ENCODE measurements at regions not wholly inside any gene's neighbourhood (a gene's known extent, or its start where the extent isn't known, plus 50 kb on each side); places are given as distances from the start of the nearest gene placed in this dataset.
"Not testable (repeated sequence)": the region's sequence is repeated elsewhere in the genome, so short reads cannot be mapped to it uniquely, and the experiment has no call there.

DNA sequence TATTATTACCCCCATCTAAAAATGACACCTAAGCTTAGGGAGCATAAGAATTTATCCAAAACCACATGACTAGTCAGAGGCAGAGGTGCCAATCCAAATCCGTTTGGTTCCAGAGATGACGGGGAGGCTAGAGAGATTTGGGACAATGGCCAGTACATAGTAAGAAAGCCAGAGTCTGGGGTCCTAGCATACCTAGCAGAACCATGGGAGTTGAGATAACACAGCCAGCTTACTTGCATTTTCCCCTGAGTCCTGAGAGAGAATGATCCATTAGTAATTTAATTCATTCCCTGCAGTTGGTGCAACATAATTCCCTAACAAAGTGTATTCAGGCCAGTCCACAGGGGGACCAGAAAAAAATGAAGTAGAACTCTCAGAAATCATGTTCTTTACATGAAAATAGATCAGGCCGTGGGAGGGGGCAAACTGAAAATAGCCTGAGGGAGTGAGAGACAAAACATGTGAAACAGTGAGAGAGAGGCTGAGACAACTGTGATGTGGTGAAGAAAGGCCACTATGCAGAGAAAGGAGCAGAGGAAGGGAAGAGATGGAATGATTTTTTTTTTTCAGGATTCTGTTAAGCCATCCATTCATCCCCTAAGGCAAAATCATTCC is 243.3 kb downstream of the BRINP2 start:
- H3K4ac ChIP-seq (ENCODE audit: low read depth in 1 of 2, low read length in 2 of 2) = no peak overlapping the region
- H2BK12ac ChIP-seq (ENCODE audit: low read length in 2 of 2) = no peak overlapping the region
- no peak overlapping the region for H3K18ac ChIP-seq (ENCODE audit: low read depth in 1 of 2, low read length in 2 of 2)
- no peaks in the 10 kb centered on the region for H3K4me1 ChIP-seq (ENCODE audit: control insufficient read depth, insufficient read depth, low read depth, low read length)
- H2AK5ac ChIP-seq (ENCODE audit: low read length, severe bottlenecking) = no peak overlapping the region
- no peak overlapping the region for H2AFZ ChIP-seq (ENCODE audit: low read depth, low read length)
- DNase-seq = no peak
- no peak overlapping the region for H2BK120ac ChIP-seq (ENCODE audit: low read depth, low read length)
- peaks cover 0 to 59% of the 10 kb centered on the region in 2 experiments for H3K27me3 ChIP-seq (ENCODE audit: control insufficient read depth in 1 of 2, insufficient read depth in 1 of 2, low read length in 2 of 2)
- H3K27ac ChIP-seq (ENCODE audit: low read length, poor library complexity, severe bottlenecking) = no peak overlapping the region
- H3K79me1 ChIP-seq (replicated peaks; ENCODE audit: low read length, poor library complexity, severe bottlenecking) = no peaks in the 10 kb centered on the region
- no peak overlapping the region for H3K4me3 ChIP-seq (ENCODE audit: insufficient read depth in 1 of 2, low read depth in 1 of 2, low read length in 2 of 2)
- WGBS = 58% methylated on average over 3 of the region's 3 CpGs
- no peak overlapping the region for H3K4me2 ChIP-seq (ENCODE audit: low read length, poor library complexity, severe bottlenecking)
- no peak overlapping the region for H2BK5ac ChIP-seq (ENCODE audit: low read depth, low read length, poor library complexity, severe bottlenecking)
- no peak overlapping the region for H3K14ac ChIP-seq (ENCODE audit: low read length in 2 of 2)
- H3K36me3 ChIP-seq (ENCODE audit: control insufficient read depth in 1 of 2, insufficient read depth in 2 of 2, low read depth in 1 of 2, low read length in 2 of 2) = no peaks in the 10 kb centered on the region
- H4K91ac ChIP-seq (ENCODE audit: low read length) = no peak overlapping the region
- no peak overlapping the region for H2BK15ac ChIP-seq (ENCODE audit: low read depth, poor library complexity, severe bottlenecking)
- no peak overlapping the region for H4K8ac ChIP-seq (ENCODE audit: low read length)
- no peaks in the 10 kb centered on the region for H3K9me3 ChIP-seq (ENCODE audit: control insufficient read depth, low read length)
- no peak overlapping the region for H3K23ac ChIP-seq (ENCODE audit: low read length in 2 of 2)
- no peak overlapping the region for H3K9ac ChIP-seq (ENCODE audit: low read length)

DNA sequence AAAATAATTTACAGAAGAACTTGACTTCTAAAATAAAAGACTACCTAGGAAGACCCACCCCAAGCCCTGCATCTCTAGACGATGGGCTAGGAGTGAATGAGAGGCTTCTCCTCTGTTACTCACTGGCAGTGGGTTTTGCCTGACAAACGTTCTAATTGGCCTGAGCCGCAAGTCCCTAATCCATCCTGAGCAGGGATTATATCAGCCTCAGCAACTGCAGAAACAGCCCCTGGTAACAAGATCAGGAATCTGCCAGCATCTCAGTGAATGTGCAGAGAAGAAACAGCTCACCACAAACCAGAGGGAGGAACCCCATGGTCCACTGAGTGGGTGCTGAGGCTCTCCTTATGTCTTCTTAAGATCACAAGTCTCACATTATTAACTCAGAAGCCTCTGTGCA is 240.6 kb downstream of the BRINP2 start:
- Histone ChIP-seq H3K4me3 (ENCODE audit: insufficient read depth in 1 of 2, low read depth in 1 of 2, low read length in 2 of 2) (no peak overlapping the region), H2AFZ (ENCODE audit: low read depth, low read length) (no peak overlapping the region), H3K27me3 (ENCODE audit: control insufficient read depth in 1 of 2, insufficient read depth in 1 of 2, low read length in 2 of 2) (peaks cover 0 to 47% of the 10 kb centered on the region in 2 experiments), H2BK5ac (ENCODE audit: low read depth, low read length, poor library complexity, severe bottlenecking) (no peak overlapping the region), H3K4me1 (ENCODE audit: control insufficient read depth, insufficient read depth, low read depth, low read length) (no peaks in the 10 kb centered on the region), H3K18ac (ENCODE audit: low read depth in 1 of 2, low read length in 2 of 2) (no peak overlapping the region), H3K9me3 (ENCODE audit: control insufficient read depth, low read length) (no peaks in the 10 kb centered on the region), H2BK120ac (ENCODE audit: low read depth, low read length) (no peak overlapping the region), H2BK15ac (ENCODE audit: low read depth, poor library complexity, severe bottlenecking) (no peak overlapping the region), H4K91ac (ENCODE audit: low read length) (no peak overlapping the region), H4K8ac (ENCODE audit: low read length) (no peak overlapping the region), H2BK12ac (ENCODE audit: low read length in 2 of 2) (no peak overlapping the region), H3K9ac (ENCODE audit: low read length) (no peak overlapping the region), H3K4ac (ENCODE audit: low read depth in 1 of 2, low read length in 2 of 2) (no peak overlapping the region), H3K27ac (ENCODE audit: low read length, poor library complexity, severe bottlenecking) (no peak overlapping the region), H3K79me1 (replicated peaks; ENCODE audit: low read length, poor library complexity, severe bottlenecking) (no peaks in the 10 kb centered on the region), H3K14ac (ENCODE audit: low read length in 2 of 2) (no peak overlapping the region), H3K36me3 (ENCODE audit: control insufficient read depth in 1 of 2, insufficient read depth in 2 of 2, low read depth in 1 of 2, low read length in 2 of 2) (no peaks in the 10 kb centered on the region), H2AK5ac (ENCODE audit: low read length, severe bottlenecking) (no peak overlapping the region), H3K4me2 (ENCODE audit: low read length, poor library complexity, severe bottlenecking) (no peak overlapping the region), H3K23ac (ENCODE audit: low read length in 2 of 2) (no peak overlapping the region)
- 66% methylated on average over 3 of the region's 3 CpGs for WGBS
- no peak for DNase-seq

DNA sequence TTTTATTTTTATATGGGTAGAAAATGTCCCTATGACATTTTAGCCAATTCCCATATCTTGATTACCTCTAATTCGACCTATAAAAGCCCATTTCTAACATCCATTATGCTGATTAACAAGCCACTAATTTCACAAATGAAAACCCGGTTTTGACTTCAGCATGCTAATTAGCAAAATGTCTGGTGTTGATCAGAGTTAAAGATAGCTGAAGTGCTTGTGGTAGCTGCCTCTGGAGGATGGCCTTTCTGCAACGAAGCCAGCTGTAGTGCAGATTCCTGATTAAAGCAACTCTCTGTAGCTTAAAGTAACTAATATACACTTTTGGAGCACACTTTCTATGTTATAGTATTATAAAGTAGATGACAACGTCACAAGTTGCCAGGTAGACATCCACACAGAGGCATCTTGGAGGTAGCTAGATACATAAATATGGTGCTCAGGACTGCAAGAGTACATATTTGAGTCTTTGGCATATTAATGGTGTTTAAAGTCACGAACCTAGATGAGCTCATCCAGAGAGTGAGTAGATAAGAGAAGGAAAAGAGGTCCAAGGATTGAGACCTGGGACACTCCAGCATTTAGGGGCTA is 239.5 kb downstream of the BRINP2 start:
- Histone ChIP-seq H3K79me1 (replicated peaks; ENCODE audit: low read length, poor library complexity, severe bottlenecking) (no peaks in the 10 kb centered on the region), H3K36me3 (ENCODE audit: control insufficient read depth in 1 of 2, insufficient read depth in 2 of 2, low read depth in 1 of 2, low read length in 2 of 2) (no peaks in the 10 kb centered on the region), H3K27ac (ENCODE audit: low read length, poor library complexity, severe bottlenecking) (no peak overlapping the region), H2BK120ac (ENCODE audit: low read depth, low read length) (no peak overlapping the region), H3K23ac (ENCODE audit: low read length in 2 of 2) (no peak overlapping the region), H3K4me3 (ENCODE audit: insufficient read depth in 1 of 2, low read depth in 1 of 2, low read length in 2 of 2) (no peak overlapping the region), H2AFZ (ENCODE audit: low read depth, low read length) (no peak overlapping the region), H3K4me1 (ENCODE audit: control insufficient read depth, insufficient read depth, low read depth, low read length) (no peaks in the 10 kb centered on the region), H3K9me3 (ENCODE audit: control insufficient read depth, low read length) (no peaks in the 10 kb centered on the region), H4K8ac (ENCODE audit: low read length) (no peak overlapping the region), H2BK5ac (ENCODE audit: low read depth, low read length, poor library complexity, severe bottlenecking) (no peak overlapping the region), H3K14ac (ENCODE audit: low read length in 2 of 2) (no peak overlapping the region), H3K27me3 (ENCODE audit: control insufficient read depth in 1 of 2, insufficient read depth in 1 of 2, low read length in 2 of 2) (peaks cover 0 to 43% of the 10 kb centered on the region in 2 experiments), H2BK12ac (ENCODE audit: low read length in 2 of 2) (no peak overlapping the region), H2AK5ac (ENCODE audit: low read length, severe bottlenecking) (no peak overlapping the region), H2BK15ac (ENCODE audit: low read depth, poor library complexity, severe bottlenecking) (no peak overlapping the region), H3K18ac (ENCODE audit: low read depth in 1 of 2, low read length in 2 of 2) (no peak overlapping the region), H3K4me2 (ENCODE audit: low read length, poor library complexity, severe bottlenecking) (no peak overlapping the region), H3K4ac (ENCODE audit: low read depth in 1 of 2, low read length in 2 of 2) (no peak overlapping the region), H4K91ac (ENCODE audit: low read length) (no peak overlapping the region), H3K9ac (ENCODE audit: low read length) (no peak overlapping the region)
- WGBS = 63% methylated on average over 3 of the region's 5 CpGs
- DNase-seq = no peak

DNA sequence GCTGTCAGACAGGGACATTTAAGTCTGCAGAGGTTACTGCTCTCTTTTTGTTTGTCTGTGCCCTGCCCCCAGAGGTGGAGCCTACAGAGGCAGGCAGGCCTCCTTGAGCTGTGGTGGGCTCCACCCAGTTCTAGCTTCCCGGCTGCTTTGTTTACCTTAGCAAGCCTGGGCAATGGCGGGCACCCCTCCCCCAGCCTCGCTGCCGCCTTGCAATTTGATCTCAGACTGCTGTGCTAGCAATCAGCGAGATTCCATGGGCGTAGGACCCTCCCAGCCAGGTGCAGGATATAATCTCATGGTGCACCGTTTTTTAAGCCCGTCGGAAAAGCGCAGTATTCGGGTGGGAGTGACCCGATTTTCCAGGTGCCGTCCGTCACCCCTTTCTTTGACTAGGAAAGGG is 235.6 kb downstream of the BRINP2 start:
- H3K14ac ChIP-seq (ENCODE audit: low read length in 2 of 2); H3K23ac ChIP-seq (ENCODE audit: low read length in 2 of 2); H2AK5ac ChIP-seq (ENCODE audit: low read length, severe bottlenecking); H3K36me3 ChIP-seq (ENCODE audit: control insufficient read depth in 1 of 2, insufficient read depth in 2 of 2, low read depth in 1 of 2, low read length in 2 of 2); H3K4me3 ChIP-seq (ENCODE audit: insufficient read depth in 1 of 2, low read depth in 1 of 2, low read length in 2 of 2); H3K27ac ChIP-seq (ENCODE audit: low read length, poor library complexity, severe bottlenecking); H3K4ac ChIP-seq (ENCODE audit: low read depth in 1 of 2, low read length in 2 of 2); H3K9me3 ChIP-seq (ENCODE audit: control insufficient read depth, low read length); H3K4me1 ChIP-seq (ENCODE audit: control insufficient read depth, insufficient read depth, low read depth, low read length); H4K91ac ChIP-seq (ENCODE audit: low read length); H3K18ac ChIP-seq (ENCODE audit: low read depth in 1 of 2, low read length in 2 of 2); H2AFZ ChIP-seq (ENCODE audit: low read depth, low read length); H3K9ac ChIP-seq (ENCODE audit: low read length); H2BK5ac ChIP-seq (ENCODE audit: low read depth, low read length, poor library complexity, severe bottlenecking); H3K79me1 ChIP-seq (replicated peaks; ENCODE audit: low read length, poor library complexity, severe bottlenecking); H2BK15ac ChIP-seq (ENCODE audit: low read depth, poor library complexity, severe bottlenecking); H4K8ac ChIP-seq (ENCODE audit: low read length); H2BK12ac ChIP-seq (ENCODE audit: low read length in 2 of 2); H2BK120ac ChIP-seq (ENCODE audit: low read depth, low read length); DNase-seq; H3K4me2 ChIP-seq (ENCODE audit: low read length, poor library complexity, severe bottlenecking): not testable (repeated sequence)
- H3K27me3 ChIP-seq (ENCODE audit: control insufficient read depth in 1 of 2, insufficient read depth in 1 of 2, low read length in 2 of 2) = peaks cover 0 to 13% of the 10 kb centered on the region in 2 experiments
- 79% methylated on average over 14 of the region's 14 CpGs for WGBS

All from mesenchymal stem cell (in vitro differentiated cells and primary cell).